ENCODE measurements at regions not wholly inside any gene's neighbourhood (a gene's known extent, or its start where the extent isn't known, plus 50 kb on each side); places are given as distances from the start of the nearest gene placed in this dataset.

- no peak overlapping the region for H3K4me3 Mint-ChIP-seq
- H3K9me3 Mint-ChIP-seq, result no peaks in the 10 kb centered on the region
- TF ChIP-seq CTCF (IDR thresholded peaks at IDR 0.05), result no peak
- H3K27me3 Mint-ChIP-seq, result peaks cover 13% of the 10 kb centered on the region
- no peak for ATAC-seq
- H3K4me1 Mint-ChIP-seq (ENCODE audit: low read depth), result peaks cover 22% of the 10 kb centered on the region
- H3K36me3 Mint-ChIP-seq (ENCODE audit: low read depth), result peaks cover 29% of the 10 kb centered on the region
- no peak overlapping the region for H3K27ac Mint-ChIP-seq
- intact Hi-C loops (cut with micrococcal nuclease), result no loop called here
- DNase-seq, result no peak
- ChIA-PET POLR2A (interaction anchor here (0.6 to 1.6 kb wide), 3 partner anchors 10 to 80 kb away, joined by 3 to 4 read pairs (median 4); no protein-coding TSS in a partner anchor), CTCF (interaction anchor here (0.9 kb wide), 1 partner anchor 80 kb away, joined by 3 read pairs; no protein-coding TSS in a partner anchor)
Measured at GRCh38 chr13:50077431-50077830, 62.2 kb downstream of the KCNRG start.

GRCh38 chr13:50078231-50078894 lies 63.1 kb downstream of the KCNRG start:
- no peaks in the 10 kb centered on the region for H3K9me3 Mint-ChIP-seq
- no peak for ATAC-seq
- peaks cover 12% of the 10 kb centered on the region for H3K27me3 Mint-ChIP-seq
- DNase-seq, result no peak
- H3K27ac Mint-ChIP-seq, result no peak overlapping the region
- H3K4me3 Mint-ChIP-seq, result peak overlapping the region; percentile 56
- peaks cover 23% of the 10 kb centered on the region for H3K4me1 Mint-ChIP-seq (ENCODE audit: low read depth)
- CTCF ChIA-PET, result interaction anchor here (0.9 to 8.2 kb wide), 5 partner anchors 48 to 833 kb away, joined by 3 to 82 read pairs (median 17); partner anchors contain the start of gene TRIM13
- POLR2A ChIA-PET, result interaction anchor here (0.6 to 5.9 kb wide), 4 partner anchors 47 to 81 kb away, joined by 3 to 79 read pairs (median 18); partner anchors contain the start of gene TRIM13
- peaks cover 32% of the 10 kb centered on the region for H3K36me3 Mint-ChIP-seq (ENCODE audit: low read depth)
- intact Hi-C loops (cut with micrococcal nuclease), result no loop called here
- no peak for TF ChIP-seq CTCF (IDR thresholded peaks at IDR 0.05)

DNA sequence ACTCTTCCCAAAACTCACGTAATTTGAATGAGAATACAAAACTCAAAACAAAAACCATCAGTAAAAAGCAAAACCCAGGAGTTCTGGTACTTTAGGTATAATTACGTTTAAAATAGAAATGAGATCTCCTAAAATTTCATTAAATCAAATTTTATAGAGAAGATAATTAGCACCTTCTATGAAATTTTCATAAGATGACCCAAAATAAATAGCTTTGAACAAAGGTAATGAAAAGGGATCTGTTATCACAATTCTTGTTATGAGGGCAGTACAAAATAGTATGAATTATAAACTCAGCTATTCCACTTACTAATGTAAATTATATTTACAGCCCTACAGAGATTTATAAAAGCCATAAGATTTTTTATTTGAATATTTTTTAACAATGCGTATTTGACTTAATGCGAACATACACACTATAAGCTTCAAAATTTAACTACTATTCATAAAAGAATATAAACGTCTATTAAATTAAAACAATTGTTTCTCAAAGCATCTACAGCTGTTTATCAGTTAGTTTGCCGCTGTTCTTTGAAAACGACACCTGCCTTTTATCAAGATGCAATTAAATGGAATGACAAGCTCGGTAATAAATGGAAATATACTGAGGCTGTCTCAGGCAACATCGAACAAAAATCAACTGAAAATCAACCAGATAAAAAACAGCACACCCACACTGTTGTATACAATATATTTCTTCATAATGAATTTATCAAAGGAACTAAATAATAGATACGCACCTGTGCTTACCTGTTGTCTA lies 63.8 kb downstream of the KCNRG start:
- ATAC-seq, result no peak
- H3K4me1 Mint-ChIP-seq (ENCODE audit: low read depth), result peaks cover 26% of the 10 kb centered on the region
- no peak overlapping the region for H3K27ac Mint-ChIP-seq
- TF ChIP-seq CTCF (IDR thresholded peaks at IDR 0.05), result no peak
- peak overlapping the region; percentile 93 for H3K4me3 Mint-ChIP-seq
- ChIA-PET CTCF (interaction anchor here (0.7 to 8.2 kb wide), 7 partner anchors 9 to 991 kb away, joined by 3 to 82 read pairs (median 5); partner anchors contain the start of gene TRIM13), POLR2A (interaction anchor here (0.7 to 5.9 kb wide), 3 partner anchors 46 to 143 kb away, joined by 3 to 79 read pairs (median 32); partner anchors contain the start of genes SPRYD7 and TRIM13)
- H3K9me3 Mint-ChIP-seq, result no peaks in the 10 kb centered on the region
- intact Hi-C loops (cut with micrococcal nuclease), result no loop called here
- peaks cover 29% of the 10 kb centered on the region for H3K36me3 Mint-ChIP-seq (ENCODE audit: low read depth)
- peaks cover 10% of the 10 kb centered on the region for H3K27me3 Mint-ChIP-seq
- no peak for DNase-seq

- Mint-ChIP-seq H3K4me1 (ENCODE audit: low read depth) (peaks cover 29% of the 10 kb centered on the region), H3K9me3 (no peaks in the 10 kb centered on the region), H3K27ac (peak overlapping the region; percentile 98), H3K27me3 (peaks cover 10% of the 10 kb centered on the region), H3K36me3 (ENCODE audit: low read depth) (peaks cover 29% of the 10 kb centered on the region), H3K4me3 (peak overlapping the region; percentile 93)
- DNase-seq (no peak), ATAC-seq (no peak)
- intact Hi-C loops (cut with micrococcal nuclease), result loop anchor here (5.0 to 10.0 kb wide), 3 partner anchors 158 to 833 kb away; no protein-coding TSS in a partner anchor
- TF ChIP-seq CTCF (IDR thresholded peaks at IDR 0.05), result no peak
- ChIA-PET CTCF (interaction anchor here (0.7 to 8.2 kb wide), 8 partner anchors 10 to 990 kb away, joined by 3 to 82 read pairs (median 4); partner anchors contain the start of gene TRIM13), POLR2A (interaction anchor here (0.7 to 5.9 kb wide), 8 partner anchors 18 to 143 kb away, joined by 3 to 79 read pairs (median 4); partner anchors contain the start of genes SPRYD7 and TRIM13)
Measured at GRCh38 chr13:50079655-50080202, 64.5 kb downstream of the KCNRG start.
